Left lobe of liver (tissue), 2 donors: ENCODE measurements at regions not wholly inside any gene's neighbourhood (a gene's known extent, or its start where the extent isn't known, plus 50 kb on each side); places are given as distances from the start of the nearest gene placed in this dataset.
"Not testable (repeated sequence)": the region's sequence is repeated elsewhere in the genome, so short reads cannot be mapped to it uniquely, and the experiment has no call there.

Experiments used
- ATAC-seq: fragments of 200-7000 bp; cut with Tn5 transposase; one replicate; pipeline ENCODE4 v1.9.1; 2020; ENCODE audit warnings: mild to moderate bottlenecking, moderate library complexity
- DNase-seq: peaks from one replicate; pipeline ENCODE4 v3.0.0-alpha.2; 2020; ENCODE audit warnings: low spot score
- donor health status: DM: no; HTN: no; CAD: no; lungs with moderate emphysema.
- donor health status: DM: no; HTN: yes; CAD: no.

DNA sequence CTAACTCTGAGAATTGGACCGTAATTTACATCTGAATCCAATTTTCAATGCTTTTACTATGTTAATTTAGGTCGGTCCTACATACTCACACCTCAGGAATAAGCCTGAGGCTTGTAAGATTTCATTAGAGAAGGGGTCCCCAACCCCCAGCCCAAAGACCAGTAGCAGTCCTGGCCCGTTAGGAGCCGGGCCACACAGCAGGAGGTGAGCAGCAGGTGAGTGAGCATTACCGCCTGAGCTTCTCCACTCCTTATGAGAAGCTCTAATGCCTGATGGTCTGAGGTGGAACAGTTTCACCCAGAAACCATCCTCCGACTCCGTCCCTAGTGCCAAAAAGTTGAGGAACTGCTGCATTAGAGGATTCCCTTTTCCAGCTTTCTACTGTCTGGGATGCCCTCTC, 757.3 kb downstream of the SI start:
- ATAC-seq (no peak), DNase-seq (no peak)

DNA sequence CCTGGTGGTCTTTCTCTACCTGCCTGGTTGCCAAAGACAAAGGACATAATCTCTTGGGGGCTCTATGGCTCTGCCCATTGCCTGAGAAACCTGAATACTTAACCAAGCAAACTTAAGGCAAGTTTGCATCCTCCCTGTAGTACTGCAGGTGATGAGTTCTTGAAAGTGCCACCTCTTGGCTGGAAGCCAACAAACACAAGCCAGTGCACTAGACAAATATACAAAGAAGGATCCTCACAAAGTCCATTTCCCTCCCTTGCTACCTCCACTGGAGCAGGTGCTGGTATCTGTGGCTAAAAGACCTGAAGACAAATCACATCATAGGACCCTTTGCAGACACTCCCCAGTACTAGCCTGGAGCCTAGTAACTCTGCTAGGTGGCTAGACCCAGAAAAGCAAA, 772.3 kb downstream of the SI start:
- ATAC-seq (no peak), DNase-seq (no peak)

- no peak for ATAC-seq
- DNase-seq: no peak
Observed at GRCh38 chr3:164303894-164304293, 774.4 kb downstream of the SI start.

DNA sequence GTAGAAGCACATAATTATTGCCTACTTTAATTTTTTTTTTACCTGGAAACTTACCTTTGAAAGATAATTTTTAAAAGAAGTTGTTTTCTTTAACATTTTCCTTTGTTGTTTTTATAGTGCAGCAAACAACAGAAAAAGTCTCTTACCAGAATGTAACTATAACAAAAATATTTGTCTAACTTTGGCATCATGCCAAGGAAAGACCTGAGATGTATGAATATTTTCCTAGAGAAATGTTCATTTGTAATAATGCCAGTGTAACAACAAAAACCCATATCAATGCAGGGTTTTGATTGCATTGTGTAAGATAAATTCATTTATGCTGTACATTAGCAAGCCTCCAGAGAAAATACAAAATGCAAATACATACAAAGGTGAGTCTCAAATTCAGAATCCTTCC, 775.7 kb downstream of the SI start:
- no peak for ATAC-seq

DNA sequence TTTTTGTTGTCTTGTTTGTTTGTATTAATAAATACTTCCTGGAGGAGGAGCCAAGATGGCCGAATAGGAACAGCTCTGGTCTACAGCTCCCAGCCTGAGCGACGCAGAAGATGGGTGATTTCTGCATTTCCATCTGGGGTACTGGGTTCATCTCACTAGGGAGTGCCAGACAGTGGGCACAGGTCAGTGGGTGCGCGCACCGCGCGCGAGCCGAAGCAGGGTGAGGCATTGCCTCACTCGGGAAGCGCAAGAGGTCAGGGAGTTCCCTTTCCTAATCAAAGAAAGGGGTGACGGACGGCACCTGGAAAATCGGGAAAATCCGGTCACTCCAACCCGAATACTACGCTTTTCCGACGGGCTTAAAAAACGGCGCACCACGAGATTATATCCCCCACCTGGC, 786.8 kb downstream of the SI start:
- DNase-seq: not testable (repeated sequence)

More for the DNA sequence above, 775.7 kb downstream of the SI start:
- no peak for DNase-seq

GRCh38 chr3:164278550-164278949, 799.7 kb downstream of the SI start:
- DNase-seq (no peak), ATAC-seq (no peak)

More for the DNA sequence above, 786.8 kb downstream of the SI start:
- ATAC-seq: not testable (repeated sequence)

DNA sequence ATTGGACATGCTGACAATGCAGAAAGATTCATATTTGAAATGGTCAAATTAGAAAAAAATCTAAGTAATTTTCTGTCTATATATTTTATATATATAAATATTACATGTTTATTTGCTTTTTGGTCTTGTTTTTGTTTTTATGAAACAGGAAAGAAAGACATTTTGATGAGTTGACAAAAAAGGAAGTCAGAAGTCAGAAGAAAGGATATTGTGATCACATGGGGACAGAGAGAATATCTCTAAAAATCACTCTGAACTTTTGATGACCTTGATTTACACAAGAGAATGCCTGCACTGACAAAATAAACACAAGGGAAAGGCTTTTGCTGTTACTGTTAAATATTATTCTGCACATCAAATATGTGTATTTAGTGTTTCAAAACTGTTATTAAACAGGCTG, 811.2 kb downstream of the SI start:
- no peak for DNase-seq
- no peak for ATAC-seq

DNA sequence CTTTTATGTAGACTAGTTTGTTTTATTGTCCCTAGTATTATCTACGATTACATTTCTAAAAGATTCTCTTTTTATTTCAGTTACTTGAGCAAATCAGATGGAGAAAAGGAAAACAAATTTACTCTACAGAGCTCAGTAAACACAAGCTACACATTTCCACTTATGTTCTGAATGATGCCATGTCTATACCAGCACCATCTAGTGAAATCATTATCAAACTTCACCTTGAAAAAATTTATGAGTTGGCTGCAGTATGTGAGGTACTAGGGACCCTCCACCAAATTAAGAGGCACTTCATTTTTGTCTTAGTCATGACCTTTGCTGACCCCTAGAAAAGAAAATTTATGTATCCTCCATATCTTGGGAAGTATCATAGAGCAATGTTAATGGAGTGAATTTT, 827.4 kb downstream of the SI start:
- ATAC-seq (no peak), DNase-seq (no peak)

DNA sequence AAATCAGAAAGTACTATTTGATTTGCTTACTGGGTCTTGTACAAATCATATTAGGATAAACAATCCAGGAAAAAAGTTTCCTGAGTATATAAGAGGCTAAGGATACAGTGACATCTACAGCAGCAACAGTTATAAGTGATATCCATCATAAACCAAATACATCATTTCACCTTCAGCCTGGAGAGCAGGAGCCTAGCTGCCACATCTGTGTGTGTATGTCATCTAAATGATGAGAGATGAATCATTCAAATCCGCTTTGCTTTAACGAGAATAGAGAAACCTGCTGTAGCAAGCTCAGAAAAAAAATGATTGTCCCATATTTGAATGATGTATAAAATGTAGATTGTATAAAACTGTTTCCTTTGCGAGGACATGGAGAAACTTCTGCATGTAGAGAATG, 841.4 kb downstream of the SI start:
- no peak for ATAC-seq
- no peak for DNase-seq

DNA sequence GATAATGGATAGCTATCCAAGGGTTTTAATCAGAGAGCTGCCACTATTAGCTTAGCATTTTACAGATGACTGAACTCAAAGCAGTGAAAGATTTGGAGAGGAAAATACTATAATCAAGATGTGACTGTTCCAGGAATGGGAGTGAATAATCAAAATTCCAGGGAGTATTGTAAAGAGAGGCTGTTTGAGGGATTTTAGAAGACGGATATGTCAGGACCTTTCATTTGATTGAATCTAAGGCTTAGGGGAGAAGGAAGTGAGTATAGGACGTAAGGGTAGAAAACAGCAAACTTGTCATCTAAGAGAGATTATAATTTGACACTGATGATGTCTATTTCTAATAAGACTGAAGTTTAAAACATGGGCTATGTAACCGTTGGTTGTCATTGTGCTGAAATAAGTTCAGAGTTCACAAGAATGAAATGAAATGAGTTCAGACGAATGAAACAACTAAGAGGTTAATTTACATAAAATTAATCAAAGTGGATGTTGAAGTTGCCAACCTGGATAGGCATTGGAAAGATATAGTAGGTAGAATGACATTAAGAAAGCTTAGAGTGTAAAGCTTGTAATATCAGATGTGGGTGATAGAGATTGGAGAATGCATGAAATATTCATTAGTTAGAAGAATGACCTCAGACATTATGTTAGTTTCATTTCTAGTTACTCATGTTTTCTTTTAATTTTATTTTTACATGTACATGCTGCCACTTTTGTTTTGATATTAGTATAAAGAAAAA, 842.8 kb downstream of the SI start:
- ATAC-seq (no peak), DNase-seq (no peak)

- ATAC-seq (no peak), DNase-seq (no peak)
Observed at GRCh38 chr3:164233951-164234350, 844.3 kb downstream of the SI start.

GRCh38 chr3:164231718-164232117, 846.6 kb downstream of the SI start:
- ATAC-seq (no peak), DNase-seq (no peak)

- ATAC-seq (no peak), DNase-seq (no peak)
Observed at GRCh38 chr3:164230385-164231094, 847.8 kb downstream of the SI start.

DNA sequence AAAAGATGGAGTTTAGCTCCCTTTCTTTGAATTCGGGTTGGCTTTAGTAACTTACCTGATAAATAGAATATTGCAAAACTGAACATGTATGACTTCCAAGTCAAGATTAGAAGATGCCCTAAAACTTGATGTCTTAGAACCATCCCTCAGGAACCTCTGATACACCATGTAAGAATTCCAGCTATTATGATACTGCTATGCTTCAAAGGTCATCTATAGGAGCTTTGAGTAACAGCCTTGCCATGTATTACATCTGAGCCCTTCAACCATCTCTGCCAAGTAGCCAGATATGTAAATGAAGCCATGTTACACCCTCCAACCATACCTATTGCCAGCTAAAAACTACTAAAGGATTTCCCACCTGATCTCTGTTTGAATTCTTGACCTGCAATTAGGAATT, 854.2 kb downstream of the SI start:
- no peak for ATAC-seq
- DNase-seq: no peak

DNA sequence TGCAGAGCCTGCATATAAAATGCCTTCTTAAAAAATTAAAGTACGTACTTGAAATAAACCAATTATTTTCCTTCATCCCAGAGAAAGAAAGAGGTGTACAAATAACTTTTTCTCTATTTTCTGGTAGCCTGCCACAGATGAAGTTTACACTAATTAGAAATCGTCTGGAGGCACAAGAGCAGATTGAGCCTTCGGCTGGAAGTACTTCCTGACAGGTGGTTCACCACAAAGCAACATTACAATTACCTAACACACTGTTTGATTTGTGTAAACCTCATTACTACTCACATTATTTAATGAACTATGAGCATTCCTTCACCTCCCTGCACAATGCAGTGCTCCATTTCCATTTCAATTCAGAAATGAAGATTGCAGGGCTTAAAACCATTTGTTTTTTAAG, 856.1 kb downstream of the SI start:
- DNase-seq (no peak), ATAC-seq (no peak)

GRCh38 chr3:164221297-164221696, 857.0 kb downstream of the SI start:
- DNase-seq: no peak

GRCh38 chr3:164209363-164209762, 868.9 kb downstream of the SI start:
- DNase-seq (no peak), ATAC-seq (no peak)

More at GRCh38 chr3:164221297-164221696, 857.0 kb downstream of the SI start:
- ATAC-seq: no peak

DNA sequence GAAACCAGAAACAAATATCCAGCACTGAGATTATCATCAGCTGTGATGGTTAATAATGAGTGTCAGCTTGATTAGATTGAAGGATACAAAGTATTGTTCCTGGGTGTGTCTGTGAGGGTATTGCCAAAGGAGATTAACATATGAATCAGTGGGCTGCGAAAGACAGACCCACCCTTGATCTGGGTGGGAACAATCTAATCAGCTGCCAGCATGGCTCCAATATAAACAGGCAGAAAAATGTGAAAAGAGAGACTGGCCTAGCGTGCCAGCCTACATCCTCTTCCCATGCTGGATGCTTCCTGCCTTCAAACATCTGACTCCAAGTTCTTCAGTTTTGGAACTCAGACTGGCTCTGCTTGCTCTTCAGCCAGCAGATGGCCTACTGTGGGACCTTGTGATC, 869.5 kb downstream of the SI start:
- no peak for ATAC-seq

GRCh38 chr3:164208048-164208447, 870.2 kb downstream of the SI start:
- ATAC-seq (no peak), DNase-seq (no peak)

More for the DNA sequence above, 869.5 kb downstream of the SI start:
- DNase-seq: no peak

GRCh38 chr3:164200053-164200823, 878.1 kb downstream of the SI start:
- DNase-seq (no peak), ATAC-seq (no peak)

- ATAC-seq: no peak
- DNase-seq: no peak
Observed at GRCh38 chr3:164196477-164196876, 881.8 kb downstream of the SI start.

- DNase-seq: no peak
- no peak for ATAC-seq
Observed at GRCh38 chr3:164194842-164195241, 883.5 kb downstream of the SI start.
